GM18868 (cell line): ENCODE measurements at regions not wholly inside any gene's neighbourhood (a gene's known extent, or its start where the extent isn't known, plus 50 kb on each side); places are given as distances from the start of the nearest gene placed in this dataset.

Experiments
- ATAC-seq: cut with Tn5 transposase; IDR thresholded peaks from one replicate; pipeline ENCODE4 v1.9.1; 2021; ENCODE audit warnings: mild to moderate bottlenecking, moderate library complexity; ENCODE audit not compliant: unreplicated experiment

DNA sequence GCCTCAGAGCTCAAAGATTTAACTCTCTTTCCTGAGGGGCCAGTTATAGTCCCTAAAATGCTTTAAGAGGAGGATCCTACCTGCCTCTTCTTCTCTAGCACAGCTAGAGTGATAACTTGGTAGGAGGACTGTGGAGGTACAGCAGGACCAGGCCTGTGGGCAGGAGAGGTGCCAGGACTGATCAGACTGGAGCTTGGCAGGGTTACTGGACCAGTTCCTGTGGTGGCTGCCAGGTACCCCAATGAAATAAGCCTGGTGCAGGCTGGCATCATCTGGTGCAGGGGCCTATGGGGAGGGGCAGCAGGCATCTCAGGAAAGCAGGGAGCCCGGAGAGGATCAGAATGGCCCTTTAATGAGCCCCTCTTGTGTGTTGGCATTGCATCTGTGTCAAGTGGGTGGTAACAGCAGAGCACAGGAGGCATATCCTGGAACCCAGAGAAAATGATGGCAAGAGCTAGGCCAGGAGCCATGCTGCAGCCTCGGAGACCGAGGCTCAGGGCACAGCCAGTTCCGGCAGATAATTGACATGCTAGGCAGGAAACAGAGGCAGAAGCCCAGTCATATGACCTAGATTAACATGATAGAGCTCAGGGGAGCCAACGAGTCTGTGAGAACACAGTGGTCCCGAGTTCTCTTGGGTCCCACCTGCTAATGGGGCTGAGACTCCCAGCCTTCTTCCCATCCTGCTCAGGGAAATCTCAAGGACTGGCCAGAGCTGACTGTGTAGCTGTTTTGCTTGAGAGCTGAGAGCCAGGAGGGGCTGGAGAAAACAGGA lies 187.5 kb upstream of the ZBED5 start:
- ATAC-seq = no peak

DNA sequence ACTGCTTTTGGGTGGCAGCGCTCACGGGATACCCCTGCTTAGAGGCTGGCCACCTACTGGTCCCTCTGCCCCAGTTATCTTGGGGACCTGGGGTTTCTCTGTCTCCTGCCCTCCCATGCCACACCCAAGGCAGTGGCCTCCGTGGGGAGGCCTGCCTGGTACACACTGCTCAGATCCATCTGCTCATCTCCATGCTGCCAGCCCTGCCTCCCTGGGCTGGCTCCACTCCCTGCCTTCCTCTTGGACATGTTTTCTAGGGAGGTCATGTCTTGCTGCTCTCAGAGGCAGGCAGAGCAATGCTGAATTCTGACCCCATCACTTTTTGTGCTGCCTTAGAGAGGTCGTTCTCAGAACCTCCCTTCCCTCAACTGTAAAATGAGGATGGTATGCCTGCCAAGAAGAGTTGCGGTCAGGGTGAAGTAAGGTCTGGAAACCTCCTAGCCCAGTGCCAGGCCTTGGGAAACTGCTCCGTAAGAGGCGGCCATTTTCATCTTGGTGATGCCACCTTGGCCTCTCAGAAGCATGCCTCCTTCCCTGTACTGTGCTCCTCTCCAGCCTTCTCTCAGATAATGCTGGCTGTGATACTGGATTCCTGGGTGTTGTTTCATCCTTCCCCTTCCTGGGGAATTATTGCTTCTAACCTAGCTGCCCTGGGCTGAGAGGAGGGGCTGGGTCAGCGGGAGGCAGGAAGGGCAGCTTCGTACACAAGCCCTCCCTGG lies 186.4 kb upstream of the ZBED5 start:
- ATAC-seq = no peak

DNA sequence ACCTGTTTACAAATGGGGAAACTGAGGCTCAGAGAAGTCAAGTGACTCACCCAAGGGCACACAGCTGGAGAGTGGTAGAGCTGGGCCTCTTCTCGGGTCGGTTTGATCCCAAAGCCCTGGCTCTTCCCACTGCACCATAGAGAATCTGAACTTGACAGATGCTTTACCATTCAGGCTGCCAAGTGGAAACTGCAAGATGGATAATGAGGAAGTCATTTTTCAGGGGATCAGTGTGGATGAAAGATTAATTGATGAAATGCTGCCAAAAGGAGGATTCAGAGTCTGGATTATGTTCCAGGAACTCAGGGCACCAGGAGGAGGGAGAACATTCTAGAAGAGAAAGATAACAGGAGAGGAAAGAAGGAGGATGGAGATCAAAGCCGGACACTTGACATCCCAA lies 185.9 kb upstream of the ZBED5 start:
- no peak for ATAC-seq

DNA sequence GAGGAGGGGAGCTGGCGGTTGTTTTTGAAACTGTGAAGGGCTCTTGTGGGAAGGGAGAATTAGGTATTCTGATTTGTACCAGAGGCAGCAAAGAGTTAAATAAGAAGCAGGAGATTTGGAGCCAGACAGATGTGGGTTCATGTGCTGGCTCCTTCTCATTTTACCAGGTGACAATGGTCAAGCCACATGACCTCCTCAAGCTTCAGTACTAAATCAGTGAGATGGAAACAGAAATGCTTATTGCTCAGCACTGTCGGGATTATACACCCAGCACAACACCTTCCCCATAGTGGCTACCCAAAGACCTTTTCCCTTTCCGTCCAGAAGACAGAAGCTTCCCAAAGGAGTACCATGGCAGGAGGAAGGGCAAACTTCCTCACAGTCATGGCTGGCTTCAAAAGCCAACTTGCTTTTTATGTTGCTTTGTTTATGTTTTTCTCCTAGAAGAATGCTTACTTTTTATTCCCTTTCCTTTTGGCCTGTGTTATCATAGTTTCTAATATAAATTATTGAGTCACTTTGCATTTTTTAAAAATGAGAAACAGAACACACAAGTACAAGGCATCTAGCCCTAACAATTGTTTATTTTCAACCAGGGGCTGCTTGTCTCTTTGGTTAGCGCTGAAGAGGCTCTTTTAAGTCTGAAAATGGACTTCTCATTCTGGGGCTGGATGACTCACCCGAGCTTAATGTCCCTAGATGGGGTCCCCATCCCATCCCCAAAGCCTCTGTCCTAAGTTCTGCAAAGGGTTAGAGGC lies 181.5 kb upstream of the ZBED5 start:
- ATAC-seq = no peak

DNA sequence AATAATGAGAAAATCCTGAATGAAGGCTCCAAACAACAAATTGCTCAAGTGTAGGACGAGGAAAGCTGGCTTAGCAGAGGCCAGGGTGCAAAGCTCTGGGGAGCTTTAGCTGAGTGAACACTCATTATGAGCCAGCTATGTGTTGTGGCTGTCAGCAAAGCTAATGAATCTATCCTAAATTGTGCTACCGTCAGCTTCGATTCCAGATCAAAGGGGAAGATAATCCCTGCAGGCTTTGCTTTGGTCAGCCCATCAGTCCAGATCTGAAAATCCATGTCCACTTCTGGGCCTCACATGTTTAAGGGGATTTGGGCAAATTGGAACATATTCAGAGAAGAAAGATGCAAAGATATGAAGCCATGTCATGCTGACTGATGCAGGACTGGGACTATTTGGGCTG lies 180.9 kb upstream of the ZBED5 start:
- ATAC-seq = no peak

DNA sequence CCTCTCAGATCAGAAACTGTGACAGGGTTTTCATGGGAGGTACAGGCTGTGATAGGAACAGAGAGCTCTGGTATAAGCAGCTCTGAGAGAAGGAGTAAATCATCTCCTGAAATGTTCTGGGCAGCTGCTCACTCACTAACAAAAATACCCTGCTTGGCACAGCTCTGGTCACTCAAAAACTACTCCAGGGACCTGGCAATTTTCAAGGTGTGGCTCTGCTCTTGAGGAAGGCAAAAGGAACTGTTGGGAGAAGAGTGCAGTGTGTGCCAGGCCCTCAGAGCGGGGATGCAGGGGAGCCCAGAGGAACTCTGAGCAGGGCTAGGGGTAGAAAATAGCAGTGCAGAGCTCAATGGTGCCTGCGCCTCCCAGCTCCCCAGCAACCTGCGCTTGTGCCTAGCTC lies 180.5 kb upstream of the ZBED5 start:
- no peak for ATAC-seq

DNA sequence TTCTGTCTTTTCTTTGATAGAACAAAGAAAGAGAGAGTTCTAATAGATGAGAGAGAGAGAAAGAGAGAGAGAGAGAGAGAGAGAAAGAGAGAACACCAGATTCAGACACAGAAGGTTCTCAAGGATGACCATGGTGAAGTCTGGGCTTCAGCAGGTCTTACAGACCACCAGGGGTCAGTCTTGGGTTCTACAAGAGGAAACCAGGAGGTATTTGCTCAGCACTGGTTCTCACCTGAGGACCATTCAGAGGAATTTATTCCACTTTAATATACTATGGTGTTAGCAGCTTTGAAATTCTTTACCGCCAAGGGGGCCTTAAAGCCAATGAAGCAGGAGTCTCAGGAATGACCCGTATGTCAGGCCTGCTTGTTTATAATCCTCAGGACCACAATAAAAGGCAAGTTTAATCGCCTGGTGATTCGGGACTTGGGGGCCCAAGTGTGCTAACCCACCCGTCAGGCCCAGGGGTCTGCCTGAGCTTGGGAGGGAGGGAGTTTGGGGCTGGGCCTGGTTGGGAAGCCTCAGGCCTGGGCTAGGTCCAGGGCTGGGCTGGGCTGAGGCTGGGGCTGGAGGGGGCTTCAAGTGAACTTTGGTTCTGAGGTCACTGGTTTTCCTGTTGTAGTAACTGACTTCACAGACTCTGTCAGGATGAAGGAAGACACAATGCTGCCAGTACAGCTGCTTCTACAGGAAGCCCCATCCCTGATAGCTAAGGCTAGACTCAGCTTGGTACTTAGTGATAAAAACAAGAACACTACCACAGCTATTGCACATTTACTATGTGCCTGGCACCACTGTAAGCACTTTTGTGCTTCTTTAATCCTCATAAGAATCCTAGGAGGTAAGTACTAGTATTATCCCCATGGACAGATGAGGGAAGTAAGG lies 179.2 kb upstream of the ZBED5 start:
- peak; percentile 65 for ATAC-seq

DNA sequence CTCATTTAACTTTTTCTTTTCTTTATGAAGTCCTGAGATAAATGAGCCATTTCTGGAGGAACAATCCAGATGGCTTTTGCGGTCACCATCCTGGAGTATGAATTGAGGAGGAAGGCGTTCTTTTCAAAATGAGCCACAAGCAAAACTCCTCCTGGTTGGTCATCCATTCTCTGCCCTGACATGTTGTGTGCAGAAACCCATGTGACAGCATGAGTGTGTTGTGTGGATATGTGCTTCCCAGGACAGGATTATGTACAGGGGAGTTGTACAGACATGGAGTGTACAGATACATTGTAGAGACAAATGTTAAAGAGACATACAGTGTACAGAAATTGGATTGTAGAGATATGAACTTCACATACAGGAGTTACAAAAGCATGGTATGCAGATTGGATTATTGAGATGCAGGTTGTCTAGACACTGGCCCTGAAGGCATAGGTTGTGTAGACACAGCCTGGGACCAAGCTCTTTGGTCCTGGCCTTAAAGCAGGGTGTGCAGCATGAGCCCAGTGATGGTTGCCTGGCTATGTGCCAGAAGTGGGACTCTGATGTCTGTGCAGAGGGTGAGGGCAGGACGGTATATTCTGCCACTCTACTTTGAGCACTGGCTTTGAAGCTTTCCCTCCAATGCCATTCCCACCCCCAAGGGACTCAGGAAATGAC lies 178.5 kb upstream of the ZBED5 start:
- ATAC-seq = no peak

DNA sequence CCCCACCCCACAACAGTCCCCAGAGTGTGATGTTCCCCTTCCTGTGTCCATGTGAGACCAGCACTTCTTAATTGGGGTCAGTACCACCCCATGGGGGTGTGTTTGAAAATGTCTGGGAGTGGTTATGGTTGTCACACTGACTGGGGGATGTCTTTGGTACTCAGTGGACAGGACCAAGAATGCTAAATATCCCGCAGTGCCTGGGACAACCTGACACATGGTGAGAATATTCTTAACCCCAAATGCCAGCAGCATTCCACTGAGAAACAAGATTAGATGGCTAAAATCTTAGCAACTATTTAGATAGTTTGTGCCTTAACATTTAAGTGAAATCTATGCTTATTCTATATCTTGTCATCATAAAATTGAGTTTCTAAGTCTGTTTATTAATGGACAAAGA lies 177.5 kb upstream of the ZBED5 start:
- ATAC-seq = no peak

DNA sequence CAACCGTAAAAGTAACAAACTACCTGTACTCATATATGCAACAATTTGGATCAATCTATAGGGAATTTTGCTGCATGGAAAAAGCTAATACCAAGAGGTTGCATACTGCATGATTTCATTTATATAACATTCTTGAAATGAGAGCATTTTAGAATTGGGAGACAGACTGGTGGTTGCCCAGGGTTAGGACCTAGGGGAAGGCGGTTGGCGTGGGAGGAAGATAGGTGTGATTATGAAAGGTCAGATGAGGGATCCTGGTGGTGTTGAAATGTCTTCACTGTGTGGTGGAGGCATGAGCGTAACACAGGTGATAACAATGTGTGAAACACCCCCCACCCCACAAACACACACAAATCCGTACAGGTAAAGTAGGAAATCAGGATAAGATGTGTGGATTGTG lies 176.6 kb upstream of the ZBED5 start:
- no peak for ATAC-seq

DNA sequence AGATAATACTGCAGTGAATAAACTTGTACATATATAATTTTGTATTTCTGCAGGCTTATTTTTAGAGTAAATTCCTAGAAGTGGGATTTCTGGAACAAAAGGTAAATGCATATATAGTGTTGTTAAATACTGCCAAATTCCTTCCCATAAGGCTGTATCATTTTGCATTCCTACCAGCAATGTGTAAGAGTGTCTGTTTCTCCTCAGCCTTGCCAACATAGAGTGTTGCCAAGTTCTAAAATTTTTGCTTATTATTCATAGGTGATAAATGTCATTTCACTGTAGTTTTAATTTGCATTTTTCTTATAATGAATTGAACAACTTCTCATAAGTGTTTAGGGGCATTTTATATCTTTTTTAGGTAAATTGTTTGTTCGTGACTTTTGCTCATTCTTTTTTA lies 174.2 kb upstream of the ZBED5 start:
- ATAC-seq = no peak

DNA sequence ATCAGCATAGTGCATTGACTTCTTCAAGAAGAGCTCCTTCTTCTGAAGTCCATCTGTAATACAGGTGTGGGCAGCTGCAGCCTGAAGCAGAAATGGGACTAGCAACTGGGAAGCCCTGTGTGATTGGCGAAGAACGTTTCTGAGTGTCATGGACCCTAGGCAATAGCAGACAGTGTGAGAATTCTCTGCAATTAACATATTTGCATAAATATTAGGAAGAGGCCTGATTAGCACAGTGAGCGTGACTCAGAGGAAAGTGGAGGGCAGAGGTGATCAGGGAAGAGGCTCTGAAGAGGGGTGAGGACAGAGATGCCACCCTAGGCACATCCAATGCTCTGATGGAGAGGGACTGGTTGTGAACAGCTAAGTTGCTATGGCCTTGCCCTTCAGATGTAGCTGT lies 171.2 kb upstream of the ZBED5 start:
- ATAC-seq = no peak

DNA sequence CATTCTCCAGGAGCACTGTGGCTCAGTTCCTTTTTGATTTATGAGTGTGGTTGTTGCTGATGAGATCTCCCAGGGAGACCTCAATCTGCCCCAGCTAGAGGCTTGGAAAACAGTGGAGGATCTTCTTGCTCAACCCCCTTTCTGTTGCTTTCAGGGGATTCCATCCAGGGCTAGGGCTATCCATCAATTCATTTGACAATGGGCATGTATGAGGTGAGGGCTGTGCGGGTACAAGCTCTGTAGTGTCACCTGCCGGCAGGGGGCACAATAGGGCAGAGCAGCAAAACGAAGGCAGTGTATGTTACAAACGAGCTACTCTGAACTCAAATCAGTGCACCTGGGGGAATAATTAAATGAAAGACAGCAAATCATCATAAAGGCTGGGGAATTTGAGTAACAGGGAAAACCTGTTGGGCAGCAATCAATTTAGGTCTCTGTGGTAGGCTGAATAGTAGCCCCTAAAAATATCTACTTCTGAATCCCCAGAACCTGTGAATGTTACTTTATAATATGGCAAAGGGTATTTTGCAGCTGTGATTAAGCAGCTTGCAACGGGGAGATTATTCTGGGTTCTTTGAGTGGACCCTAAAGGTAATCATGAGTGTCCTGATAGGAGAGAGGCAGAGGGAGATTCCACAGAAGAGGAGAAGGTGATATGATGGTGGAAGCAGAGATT lies 170.3 kb upstream of the ZBED5 start:
- peak; percentile 78 for ATAC-seq

DNA sequence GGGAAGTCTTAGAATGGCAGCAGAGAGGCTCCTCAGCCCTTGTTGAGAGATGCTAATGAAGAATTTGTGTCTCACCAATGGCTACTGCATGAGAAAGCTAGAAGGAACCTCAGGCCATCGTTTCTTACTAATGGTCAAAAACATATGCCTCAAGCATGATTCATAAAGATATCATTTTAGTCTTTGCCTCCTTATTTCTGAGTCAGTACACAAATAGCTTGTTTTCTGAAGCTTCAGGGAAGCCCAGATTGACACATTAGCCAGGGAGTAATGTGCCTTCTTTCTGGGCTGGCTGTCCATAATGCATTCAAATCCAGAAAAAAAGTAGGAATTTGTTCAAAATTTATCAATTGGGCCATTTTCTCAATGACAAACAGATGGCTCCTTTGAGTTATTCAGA lies 169.4 kb upstream of the ZBED5 start:
- no peak for ATAC-seq

DNA sequence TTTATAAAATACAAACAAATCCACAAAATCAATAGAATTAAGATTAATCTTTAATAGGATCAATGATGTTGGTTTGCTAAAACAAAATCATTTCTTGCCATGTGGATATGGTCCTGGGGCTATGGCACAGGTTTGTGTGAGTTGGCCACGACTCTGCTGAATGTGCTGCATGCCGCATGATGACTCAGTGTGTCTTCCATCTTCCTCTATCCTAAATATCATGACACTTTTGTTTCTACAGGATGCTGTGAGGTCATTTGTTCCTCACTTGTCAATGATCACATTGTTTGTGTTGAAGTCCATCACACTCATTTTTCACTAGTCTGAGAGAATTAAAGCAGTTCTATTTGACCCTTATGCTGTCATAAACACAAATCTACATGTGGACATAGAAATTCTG lies 167.2 kb upstream of the ZBED5 start:
- no peak for ATAC-seq

DNA sequence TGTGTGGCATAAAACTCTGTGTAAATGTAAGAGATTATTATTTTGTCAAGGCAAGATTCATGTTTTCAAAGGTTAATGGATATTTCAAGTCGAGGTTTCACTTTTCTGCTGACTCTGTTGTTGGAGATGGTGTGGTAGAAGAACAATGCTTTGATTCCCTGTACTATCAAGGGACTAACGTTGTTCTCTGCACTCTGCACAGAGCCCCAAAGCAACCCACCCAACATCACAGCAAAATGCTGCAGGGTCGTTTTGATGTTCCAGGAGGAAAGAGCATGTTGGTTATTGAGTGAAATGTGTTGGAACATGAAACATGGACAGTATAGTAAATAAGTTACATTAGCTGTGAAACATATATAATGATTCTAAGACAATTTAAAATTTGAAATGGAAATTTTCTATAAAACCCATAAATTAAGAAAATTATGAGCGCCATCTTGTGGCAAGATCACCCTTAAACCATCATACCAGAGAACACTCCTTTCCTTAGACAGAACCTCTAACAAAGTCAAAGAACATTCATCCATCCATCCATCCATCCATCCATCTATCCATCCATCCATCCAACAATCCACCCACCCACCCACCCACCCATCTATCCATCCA lies 164.4 kb upstream of the ZBED5 start:
- ATAC-seq = no peak

DNA sequence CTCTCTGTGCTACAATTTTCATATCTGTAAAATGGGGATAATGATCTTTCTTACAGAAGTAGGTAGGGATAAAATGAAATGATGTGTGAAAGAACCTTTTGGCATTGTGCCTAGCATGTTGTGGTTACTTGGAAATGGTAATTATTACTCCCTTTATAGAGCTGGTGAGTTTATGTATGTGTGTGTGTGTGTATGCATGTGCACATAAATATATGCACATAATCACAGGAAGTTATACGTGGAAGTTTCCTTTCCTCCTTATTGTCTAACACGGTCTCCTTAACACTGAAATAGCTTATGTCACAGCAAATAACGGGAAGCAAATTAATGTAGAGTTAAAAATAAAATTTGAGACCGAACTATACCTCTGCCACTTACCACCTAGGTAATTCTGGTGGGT lies 163.7 kb upstream of the ZBED5 start:
- ATAC-seq = no peak

DNA sequence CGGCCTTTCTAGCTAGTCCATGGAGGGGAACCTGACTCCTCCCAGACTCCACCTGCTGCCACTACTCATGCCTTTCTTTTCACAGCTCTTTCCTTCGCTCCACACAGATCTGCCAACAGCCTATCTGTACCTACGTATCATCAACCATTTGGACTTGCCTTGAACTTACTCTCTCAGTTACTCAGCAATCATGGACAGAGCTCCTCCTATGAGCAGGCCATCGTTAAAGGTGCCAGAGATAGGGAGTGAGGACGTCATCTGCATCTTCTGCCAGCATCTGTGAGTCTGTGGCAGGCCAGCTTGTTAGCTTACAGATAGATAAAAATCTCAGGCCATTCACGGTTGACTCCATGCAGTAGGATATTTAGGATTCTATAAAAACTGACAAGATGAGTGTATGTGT lies 162.9 kb upstream of the ZBED5 start:
- ATAC-seq = no peak

DNA sequence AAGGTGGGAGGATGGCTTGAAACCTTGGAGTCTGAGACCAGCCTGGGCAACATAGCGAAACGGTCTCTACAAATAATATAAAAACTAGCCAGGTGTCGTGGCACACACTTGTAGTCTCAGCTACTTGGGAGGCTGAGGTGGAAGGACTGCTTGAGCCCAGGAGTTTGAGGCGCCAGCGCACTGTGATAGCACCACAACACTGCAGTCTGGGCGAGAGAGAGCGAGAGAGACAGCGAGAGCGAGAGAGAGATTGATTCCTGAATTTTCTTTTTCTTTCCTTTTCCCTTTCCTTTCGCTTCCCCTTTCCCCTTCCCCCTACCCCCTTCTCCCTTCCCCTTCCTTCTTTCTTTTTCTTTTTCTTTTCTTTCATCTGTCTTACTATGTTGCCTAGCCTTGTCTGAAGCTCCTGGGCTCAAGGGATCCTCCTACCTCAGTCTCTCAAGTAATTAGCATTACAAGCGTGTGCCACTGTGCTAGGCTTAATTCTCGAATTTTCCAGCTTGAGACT lies 162.4 kb upstream of the ZBED5 start:
- no peak for ATAC-seq
